Limb (tissue), 2 donors: ENCODE measurements at regions not wholly inside any gene's neighbourhood (a gene's known extent, or its start where the extent isn't known, plus 50 kb on each side); places are given as distances from the start of the nearest gene placed in this dataset.
A peak's percentile ranks its signal among the peaks of the same experiment; 100 is the strongest.

ENCODE experiments used
- DNase-seq, 2 donors: peaks; one replicate each; pipeline ENCODE4 v3.0.0-alpha.2; 2016; ENCODE audit errors: extremely low spot score in 2 of 2

DNA sequence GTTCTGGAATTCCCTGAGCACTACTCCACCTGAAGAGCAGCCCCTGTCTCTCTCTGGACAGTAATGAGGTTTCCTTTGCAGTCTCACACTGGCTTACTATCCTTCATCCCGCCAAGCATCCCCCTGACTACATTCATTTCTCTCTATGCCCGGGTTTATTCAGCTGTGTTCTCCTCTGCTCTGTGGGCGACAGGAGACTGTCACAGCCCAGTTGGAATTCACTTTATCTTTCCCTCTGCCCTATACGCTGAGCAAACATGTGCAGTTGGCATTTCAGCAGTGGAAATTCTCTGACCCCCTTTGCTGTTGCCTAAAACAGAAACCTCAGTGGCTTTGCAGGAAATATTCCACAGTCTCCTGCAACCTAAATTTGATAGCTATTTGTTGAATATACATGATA lies 83.5 kb upstream of the MAX start:
- no peak for DNase-seq

DNA sequence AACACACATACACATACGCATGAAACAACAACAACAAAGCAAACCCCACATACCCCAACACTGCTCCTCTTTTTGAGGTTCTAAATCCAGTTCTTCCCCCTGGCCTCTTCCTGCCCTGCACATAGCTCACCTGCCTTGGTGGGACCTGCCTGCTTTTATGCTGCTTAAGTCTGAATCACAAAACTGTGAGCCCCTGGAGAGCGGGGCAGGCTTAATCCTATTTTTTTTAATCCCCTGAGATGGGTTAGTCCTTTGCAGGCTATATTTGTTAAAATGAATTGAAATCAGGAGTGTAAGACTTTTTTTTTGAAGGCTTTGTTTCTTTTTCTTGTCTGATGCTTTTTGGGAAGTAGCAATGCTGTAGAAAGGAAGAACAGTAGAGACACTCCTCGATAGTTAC lies 84.6 kb upstream of the MAX start:
- DNase-seq = no peak

GRCh38 chr14:65187421-65188049 lies 85.2 kb upstream of the MAX start:
- peak in 1 of 2 donors; percentile 47 for DNase-seq

- no peak for DNase-seq
Measured at GRCh38 chr14:65190312-65190711, 88.0 kb upstream of the MAX start.

- DNase-seq = no peak
Measured at GRCh38 chr14:65191716-65192115, 89.4 kb upstream of the MAX start.

GRCh38 chr14:65192686-65193085 lies 90.4 kb upstream of the MAX start:
- no peak for DNase-seq

- DNase-seq = no peak
Measured at GRCh38 chr14:65193916-65194590, 91.7 kb upstream of the MAX start.

DNA sequence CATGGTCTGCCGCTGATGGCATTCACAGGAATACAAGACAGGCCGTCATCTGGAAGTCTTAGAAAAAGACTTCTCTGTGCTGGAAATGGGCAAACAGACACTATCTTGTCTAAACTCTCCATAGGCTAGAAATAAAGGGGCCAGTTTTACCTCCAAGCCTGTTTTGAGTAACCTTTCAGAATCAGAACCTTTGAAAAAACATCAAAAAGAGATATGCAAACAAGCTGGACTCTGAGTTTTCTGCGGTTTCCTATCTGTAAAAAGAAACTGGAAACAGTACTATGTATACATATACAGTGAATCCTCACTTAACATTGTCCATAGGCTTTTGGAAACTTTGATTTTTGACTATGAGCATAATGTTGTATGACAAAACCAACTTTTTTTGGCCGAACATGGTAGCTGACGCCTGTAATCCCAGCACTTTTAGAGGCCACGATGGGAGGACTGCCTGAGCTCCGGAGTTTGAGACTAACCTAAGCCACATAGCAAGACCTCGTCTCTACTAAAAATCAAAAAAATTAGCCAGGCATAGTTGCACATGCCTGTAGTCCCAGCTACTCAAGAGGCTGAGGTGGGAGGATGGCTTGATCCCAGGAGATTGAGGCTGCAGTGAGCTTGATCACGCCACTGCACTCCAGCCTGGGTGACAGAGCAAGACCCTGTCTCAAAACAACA lies 92.9 kb upstream of the MAX start:
- no peak for DNase-seq

DNA sequence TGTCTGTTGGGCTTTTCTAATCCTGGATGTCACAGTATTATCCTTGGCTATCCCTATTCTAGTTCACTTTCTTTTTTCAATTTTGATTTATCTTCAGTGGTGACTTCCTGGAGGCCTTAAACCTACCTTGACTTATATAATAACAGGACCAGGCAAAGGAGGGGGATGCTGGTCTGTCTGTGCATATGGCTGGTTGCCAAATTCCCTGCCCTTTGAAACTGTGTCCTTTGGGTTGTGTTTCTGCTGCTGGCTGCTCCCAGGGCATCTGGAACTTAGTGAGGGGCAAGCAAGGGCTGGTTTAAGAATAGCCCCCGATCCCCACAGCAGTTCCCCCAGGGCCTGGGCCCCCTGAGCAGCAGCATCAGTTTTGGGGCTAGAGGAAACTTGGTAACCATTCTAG lies 96.0 kb upstream of the MAX start:
- no peak for DNase-seq

DNA sequence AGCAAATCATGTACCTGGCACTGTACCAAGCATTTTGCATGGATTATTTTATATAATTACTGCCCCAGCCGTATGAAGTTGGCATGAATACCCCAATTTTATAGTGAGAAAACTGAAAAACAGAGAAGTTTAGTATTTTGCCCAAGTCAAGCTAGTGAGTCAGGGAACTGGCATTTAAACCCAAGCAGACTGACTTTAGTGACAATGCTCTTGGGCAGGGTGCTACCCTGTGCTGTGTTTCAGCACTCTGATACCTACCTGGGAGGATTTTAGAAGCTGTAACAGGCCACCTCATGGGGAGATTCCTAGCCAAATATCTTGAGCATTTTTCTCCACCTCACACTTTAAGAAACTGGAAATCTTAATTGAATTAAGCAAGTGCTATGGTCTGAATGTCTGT lies 98.1 kb upstream of the MAX start:
- no peak for DNase-seq

DNA sequence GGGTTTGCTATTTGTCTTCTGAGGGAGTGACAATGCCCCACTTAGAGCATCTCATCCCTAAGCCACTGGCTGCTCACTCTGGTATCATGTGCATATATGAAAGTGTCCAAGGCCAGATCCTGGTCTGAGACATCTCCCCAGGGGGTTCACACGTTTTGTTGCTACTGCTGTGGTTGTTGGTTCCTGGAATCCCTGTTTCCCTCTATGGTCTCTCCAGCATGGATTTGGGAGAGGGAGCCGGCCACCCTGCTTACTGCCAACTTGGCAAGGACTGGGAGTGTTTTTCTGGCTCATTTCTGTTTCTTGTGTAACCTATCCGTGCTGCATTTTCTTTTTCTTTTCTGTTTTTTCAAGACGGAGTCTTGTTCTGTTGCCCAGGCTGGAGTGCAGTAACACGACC lies 101.3 kb upstream of the MAX start:
- DNase-seq = no peak

DNA sequence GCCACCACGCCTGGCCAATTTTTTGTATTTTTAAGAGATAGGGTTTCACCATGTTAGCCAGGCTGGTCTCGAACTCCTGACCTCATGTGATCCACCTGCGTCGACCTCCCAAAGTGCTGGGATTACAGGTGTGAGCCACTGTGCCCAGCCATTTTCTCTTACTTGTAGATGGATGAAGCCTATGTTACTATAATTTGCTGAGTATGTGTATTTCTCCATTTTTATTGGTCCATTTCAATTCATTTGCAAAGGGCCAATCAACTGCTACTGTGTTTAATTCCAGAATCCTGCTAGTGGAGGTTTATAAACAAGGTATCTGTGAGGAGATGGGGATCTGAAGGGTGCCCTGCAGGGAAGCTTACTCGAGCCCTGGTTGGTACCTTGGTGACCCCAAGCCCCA lies 101.7 kb upstream of the MAX start:
- DNase-seq = no peak

GRCh38 chr14:65206078-65206447 lies 103.7 kb upstream of the MAX start:
- no peak for DNase-seq

DNA sequence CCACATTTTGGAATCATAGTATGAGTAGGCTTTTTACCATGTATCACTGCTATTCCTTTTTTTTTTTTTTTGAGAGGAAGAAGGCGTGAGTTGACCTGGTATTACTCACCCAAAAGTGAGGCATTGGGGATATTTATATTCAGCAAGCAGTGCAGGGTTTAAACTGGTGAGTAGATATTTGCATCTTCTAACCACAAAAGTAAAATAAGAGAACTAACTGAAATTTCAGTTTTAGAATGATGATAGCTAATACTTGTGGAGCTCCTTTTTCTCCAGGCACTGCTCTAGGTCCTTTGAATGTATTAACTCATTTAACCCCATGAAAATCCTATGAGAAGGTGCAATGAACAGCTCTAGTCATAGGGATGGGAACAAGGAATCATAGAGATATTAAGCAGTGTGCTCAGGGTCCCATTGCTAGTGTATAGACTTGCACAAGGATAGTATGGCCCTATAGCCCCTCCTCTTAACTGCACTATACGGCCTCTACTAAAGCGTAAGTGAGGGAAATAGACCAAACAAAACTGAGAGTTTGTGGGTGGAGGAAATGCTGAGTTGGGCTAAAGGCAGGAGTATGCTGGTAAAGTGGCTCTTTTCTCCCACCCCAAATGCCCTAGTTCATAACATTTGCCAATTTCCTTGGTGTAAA lies 104.3 kb upstream of the MAX start:
- DNase-seq = no peak

GRCh38 chr14:65208548-65208947 lies 106.2 kb upstream of the MAX start:
- DNase-seq = no peak

DNA sequence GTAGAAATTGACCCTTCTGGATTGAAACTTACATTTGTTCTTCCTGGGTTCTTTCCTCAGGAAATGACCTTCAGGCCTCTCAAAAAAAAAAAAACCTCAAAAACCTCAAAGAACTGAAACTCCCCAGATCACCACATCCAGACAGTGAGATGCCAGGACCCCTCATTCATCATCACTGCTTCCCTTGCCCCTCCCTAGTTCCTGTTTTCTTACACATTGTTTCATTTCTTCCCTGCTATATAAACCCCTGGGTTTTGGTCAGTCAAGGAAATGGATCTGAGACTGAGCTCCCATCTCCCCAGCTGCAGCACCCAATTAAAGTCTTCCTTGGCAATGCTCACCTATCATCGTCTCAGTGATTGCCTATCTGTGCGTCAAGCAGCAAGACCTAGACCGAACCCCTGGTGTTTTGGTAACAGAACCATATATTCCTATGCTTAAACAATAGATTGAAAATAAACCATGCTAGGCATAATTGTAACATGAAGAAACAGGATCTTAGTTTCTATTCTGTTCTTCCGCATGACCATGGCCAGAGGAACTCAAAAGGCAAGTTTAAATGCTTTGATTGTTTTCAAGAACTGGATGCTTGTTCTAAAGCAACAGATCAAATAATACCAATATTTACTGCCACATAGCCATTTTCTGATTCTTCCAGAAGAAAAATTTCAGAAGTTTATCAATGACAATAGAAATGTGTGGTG lies 108.0 kb upstream of the MAX start:
- DNase-seq = no peak

GRCh38 chr14:65210822-65211182 lies 108.5 kb upstream of the MAX start:
- no peak for DNase-seq

- no peak for DNase-seq
Measured at GRCh38 chr14:65211341-65211987, 109.1 kb upstream of the MAX start.

DNA sequence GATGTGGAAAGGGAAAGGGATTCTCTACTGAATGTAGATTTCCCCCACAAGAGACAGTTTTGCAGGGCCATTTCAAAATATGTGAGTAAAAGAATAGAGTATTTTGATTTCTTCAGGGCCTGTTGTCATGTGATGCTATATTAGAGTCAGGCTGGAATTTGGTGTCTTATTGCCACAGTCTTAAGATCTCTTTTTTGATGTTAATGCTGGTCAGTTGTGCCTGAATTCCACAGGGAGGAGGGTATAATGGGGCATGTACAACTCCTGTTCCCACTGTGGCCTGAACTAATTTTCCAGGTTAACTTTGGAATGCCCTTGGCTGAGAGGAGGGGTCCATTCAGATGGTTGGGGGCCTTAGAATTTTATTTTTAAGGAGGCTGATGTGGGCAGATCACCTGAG lies 111.0 kb upstream of the MAX start:
- DNase-seq = no peak

GRCh38 chr14:65214741-65215140 lies 112.4 kb upstream of the MAX start:
- DNase-seq = no peak

GRCh38 chr14:65219353-65219752 lies 117.0 kb upstream of the MAX start:
- DNase-seq = no peak
